HG03159 (cell line): ENCODE measurements at regions not wholly inside any gene's neighbourhood (a gene's known extent, or its start where the extent isn't known, plus 50 kb on each side); places are given as distances from the start of the nearest gene placed in this dataset.
"Not testable (repeated sequence)": the region's sequence is repeated elsewhere in the genome, so short reads cannot be mapped to it uniquely, and the experiment has no call there.

Experiments used
- ATAC-seq: cut with Tn5 transposase; IDR thresholded peaks from one replicate; pipeline ENCODE4 v1.9.1; 2021; ENCODE audit warnings: mild to moderate bottlenecking, moderate library complexity; ENCODE audit not compliant: unreplicated experiment

DNA sequence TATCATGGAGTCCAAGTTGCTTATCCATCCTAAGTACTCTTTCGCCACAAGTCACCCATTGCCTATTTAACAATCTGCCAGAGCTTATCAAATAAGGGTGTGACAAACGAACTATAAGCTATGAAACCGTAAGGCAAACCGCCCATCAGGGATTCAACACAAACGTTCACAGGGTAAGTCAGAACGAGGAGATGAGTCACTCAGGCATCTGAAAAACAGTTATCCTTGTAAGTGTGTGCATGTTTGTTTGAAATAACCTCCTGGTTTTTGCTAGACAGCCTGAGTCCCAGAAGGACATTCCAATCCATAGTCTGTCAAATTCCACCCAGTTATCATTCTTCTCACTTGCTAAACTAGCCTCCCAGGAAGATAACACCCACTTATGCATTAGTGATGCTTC, 299.1 kb downstream of the PAX3 start:
- no peak for ATAC-seq

DNA sequence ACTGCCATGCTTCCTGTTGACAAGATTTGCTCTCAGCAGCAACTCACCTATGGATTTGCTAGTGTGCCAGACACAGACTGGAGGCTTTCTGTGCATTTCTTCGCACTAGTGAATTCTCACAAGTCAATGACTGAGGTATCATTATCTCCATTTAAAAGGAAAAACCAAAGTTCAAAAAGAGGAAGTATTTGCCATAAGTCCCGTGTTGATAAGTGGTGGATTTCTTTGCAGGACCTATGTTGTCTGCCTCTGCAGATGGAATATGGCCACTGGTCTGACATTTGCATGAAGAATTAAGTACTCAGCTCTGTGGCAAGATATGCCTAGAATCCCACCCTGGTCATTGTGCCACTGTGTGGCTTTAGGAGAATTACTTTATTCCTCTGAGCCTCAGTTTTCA, 299.6 kb downstream of the PAX3 start:
- ATAC-seq: no peak

DNA sequence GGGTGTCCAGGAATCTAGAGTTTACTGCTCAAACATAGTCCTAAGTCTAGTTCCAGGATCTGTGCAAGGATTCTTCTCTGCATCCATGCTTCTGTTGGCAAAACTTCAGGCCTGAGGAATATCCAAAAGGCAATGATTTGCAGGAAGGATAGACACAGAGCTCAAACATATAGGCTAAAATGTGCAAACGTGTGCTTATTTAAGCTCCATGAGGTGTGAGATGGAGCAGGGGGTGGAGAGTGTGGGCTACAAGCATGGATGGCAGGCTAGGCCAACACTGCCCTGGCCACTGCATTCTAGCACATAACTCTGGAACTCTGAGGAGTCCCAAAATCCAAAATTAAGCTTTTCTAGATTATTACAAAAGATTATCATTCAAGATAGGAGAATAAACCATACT, 301.1 kb downstream of the PAX3 start:
- no peak for ATAC-seq

DNA sequence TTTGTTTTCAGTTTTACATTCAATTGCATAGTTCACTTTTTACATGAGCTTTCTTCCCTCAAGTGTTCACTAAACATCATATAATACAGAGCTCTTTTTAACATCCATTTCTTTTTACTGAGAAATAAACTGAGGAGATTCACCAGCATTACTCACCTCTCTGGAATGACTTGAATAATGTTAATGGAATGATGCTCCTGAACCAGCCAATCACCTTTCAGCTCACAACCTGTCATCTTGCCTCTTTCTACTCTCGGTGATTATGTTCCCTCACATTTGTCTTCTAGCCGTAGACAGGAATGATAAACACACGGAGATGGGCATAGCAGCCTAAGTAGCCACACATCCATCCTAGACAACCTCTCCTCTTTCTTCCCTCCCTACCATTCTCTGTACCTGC, 301.7 kb downstream of the PAX3 start:
- no peak for ATAC-seq

DNA sequence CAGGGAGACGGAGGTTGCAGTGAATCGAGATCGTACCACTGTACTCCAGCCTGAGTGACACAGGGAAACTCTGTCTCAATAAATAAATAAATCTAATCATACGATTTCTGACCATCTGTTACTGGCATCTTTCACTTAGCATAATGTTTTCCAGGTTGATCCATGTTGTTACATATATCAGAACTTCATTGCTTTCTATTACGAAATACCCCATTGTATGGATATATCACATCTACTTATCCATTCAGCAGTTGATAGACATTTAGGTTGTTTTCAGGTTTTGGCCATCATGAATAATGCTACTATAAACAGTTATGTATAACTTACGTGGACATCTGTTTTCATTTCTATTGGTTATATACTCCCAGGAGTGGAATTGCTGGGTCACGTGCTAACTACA, 303.9 kb downstream of the PAX3 start:
- ATAC-seq: no peak

- not testable (repeated sequence) for ATAC-seq
Observed at GRCh38 chr2:221984376-221984775, 314.4 kb downstream of the PAX3 start.

DNA sequence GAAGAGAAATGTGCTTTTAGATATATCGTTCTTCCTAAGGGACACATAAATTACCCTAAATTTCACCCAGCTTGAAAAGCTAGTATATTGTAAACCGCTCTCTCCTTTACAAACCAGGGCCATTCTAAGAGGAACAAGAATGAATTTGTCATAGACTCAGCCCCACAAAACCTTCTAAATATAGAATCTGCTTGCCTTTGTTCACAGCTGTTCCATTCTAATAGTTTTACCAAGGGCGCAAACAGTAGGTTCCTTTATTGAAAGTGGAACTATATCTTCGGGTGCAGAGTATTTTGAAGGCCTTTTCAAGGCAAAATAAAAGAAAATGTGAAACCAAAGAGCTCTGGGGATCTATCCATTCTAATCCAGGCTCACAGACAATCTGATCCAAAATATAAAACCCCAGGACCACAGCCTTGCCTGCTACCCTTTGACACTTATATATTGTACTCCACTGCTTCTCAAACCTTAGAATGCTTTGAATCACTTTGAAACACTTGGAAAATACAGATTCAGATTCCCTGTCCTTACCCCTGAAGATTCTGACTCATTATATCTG, 316.8 kb downstream of the PAX3 start:
- ATAC-seq: no peak

GRCh38 chr2:221975151-221975550, 323.6 kb downstream of the PAX3 start:
- no peak for ATAC-seq

- ATAC-seq: no peak
Observed at GRCh38 chr2:221973902-221974301, 324.9 kb downstream of the PAX3 start.

DNA sequence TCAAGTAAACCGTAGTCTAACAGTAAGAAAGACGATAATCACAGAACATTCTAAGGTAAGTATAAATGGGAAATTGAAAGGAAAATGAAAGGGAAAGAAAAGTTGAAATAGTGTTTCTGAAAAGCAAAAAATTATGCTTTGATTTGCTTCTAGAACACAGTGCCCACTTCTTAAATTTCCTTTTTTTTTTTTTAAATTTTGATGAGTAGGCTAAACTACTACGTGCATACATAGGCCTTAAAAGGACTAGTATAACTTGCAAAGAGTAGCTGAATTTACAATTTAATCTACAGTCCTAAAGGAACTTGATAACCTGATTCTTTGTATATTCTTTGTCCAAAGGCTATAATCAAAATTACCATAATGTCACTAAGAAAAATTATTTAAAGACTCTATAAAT, 325.3 kb downstream of the PAX3 start:
- no peak for ATAC-seq

- no peak for ATAC-seq
Observed at GRCh38 chr2:221972813-221973478, 325.9 kb downstream of the PAX3 start.

DNA sequence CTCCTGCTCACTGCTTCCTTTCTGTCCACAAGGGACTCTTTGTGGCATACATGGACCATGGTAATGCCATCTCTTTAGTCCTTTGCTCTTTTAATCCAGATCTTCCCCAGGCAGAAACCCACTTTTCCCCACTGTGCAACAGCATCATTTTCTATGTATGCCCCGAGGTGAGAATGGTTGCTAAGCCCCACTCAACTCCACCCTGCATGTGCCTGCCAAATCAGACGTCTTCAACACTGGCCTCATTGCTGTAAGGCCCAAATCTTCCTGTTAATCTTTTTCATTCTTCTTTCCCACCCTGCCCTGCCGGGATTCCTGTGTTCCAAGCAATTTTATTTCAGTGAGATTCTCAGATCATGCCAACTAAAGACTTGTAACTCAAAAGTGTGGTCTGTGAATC, 328.4 kb downstream of the PAX3 start:
- ATAC-seq: no peak

- no peak for ATAC-seq
Observed at GRCh38 chr2:221969830-221970144, 329.0 kb downstream of the PAX3 start.

GRCh38 chr2:221969087-221969829, 329.5 kb downstream of the PAX3 start:
- ATAC-seq: peak; percentile 86

- no peak for ATAC-seq
Observed at GRCh38 chr2:221962186-221962585, 336.6 kb downstream of the PAX3 start.

DNA sequence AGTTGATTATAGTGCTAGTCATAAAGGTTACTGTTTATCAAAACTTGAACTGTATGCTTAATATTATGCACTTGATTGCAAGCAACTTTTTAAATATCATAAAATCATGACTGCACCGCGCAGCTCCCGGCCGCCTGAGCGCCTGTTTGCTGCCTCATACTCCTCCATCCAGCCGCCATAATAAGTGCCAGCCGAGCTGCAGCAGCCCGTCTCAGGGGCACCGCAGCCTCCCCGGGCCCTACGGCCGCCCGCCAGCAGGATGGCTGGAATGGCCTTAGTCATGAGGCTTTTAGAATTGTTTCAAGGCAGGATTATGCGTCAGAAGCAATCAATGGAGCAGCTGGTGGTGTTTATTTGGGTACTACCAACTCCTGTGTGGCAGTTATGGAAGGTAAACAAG, 337.2 kb downstream of the PAX3 start:
- no peak for ATAC-seq

- no peak for ATAC-seq
Observed at GRCh38 chr2:221958224-221958623, 340.6 kb downstream of the PAX3 start.

DNA sequence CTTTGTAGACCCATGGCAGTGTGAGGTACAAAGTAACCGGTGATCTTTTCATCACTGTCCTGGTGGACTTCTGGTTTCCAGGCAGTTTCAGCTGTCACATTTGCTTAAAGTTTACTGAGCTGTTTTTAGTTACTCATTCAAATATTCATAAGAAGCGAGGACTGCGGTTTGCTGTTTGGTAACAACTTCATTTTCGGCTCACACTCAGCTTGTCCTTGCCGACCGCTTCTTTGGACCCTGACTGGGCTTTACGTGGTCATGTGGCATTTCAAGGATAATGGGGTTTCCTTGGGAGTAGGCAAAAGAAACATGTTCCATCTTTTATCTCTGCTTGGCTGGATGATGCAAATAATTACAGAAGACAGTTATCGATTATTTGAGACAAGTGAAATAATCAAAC, 350.7 kb downstream of the PAX3 start:
- ATAC-seq: no peak

GRCh38 chr2:221944452-221944851, 354.3 kb downstream of the PAX3 start:
- ATAC-seq: not testable (repeated sequence)

- no peak for ATAC-seq
Observed at GRCh38 chr2:221943076-221943810, 355.6 kb downstream of the PAX3 start.

DNA sequence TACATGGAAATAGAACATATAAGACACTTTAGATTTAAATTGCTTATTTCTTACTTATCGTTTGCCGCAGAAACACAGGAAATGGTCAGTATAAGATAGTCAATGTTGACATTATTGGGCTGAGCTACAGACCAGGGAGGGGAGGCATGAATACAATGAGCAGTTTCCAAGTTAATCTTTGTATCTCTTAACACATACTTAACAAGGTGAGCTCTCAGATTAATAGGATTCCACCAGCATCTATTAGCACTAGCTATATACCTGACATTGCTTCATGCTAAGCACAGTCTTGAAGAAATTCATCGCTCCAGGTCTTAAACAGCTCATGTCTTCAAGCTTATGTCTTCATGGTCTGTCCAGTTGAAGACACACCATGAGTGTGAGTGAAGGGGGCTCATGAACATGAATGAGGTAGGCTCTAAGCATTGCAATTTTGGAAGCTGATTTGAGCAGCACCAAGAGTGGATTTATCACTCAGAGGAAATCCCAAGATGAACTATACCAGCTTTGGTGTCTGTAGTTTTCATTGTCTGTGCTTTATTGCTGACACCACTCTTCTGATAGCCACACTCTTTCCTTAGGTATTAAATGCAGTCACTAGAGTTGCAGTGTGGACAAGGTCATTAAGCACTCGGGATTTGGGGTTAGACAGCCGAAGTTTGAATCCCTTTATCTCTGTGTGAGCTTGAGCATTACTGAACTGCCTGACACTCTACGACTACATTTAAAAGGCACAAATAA, 359.3 kb upstream of the EPHA4 start:
- ATAC-seq: no peak
